GM18858 (cell line): ENCODE measurements at regions not wholly inside any gene's neighbourhood (a gene's known extent, or its start where the extent isn't known, plus 50 kb on each side); places are given as distances from the start of the nearest gene placed in this dataset.
"Not testable (repeated sequence)": the region's sequence is repeated elsewhere in the genome, so short reads cannot be mapped to it uniquely, and the experiment has no call there.

Source experiments
- ATAC-seq: cut with Tn5 transposase; IDR thresholded peaks from one replicate; pipeline ENCODE4 v1.9.1; 2021; ENCODE audit not compliant: unreplicated experiment

- no peak for ATAC-seq
Measured at GRCh38 chr18:3328532-3328931, 66.6 kb downstream of the MYL12B start.

GRCh38 chr18:3329471-3329870 lies 67.5 kb downstream of the MYL12B start:
- ATAC-seq, result no peak

GRCh38 chr18:3329872-3330271 lies 67.9 kb downstream of the MYL12B start:
- no peak for ATAC-seq

GRCh38 chr18:3330622-3331021 lies 68.7 kb downstream of the MYL12B start:
- no peak for ATAC-seq

GRCh38 chr18:3332376-3332775 lies 70.4 kb downstream of the MYL12B start:
- ATAC-seq, result no peak

- ATAC-seq, result no peak
Measured at GRCh38 chr18:3333056-3333720, 71.3 kb downstream of the MYL12B start.

GRCh38 chr18:3333721-3334386 lies 71.9 kb downstream of the MYL12B start:
- ATAC-seq, result no peak

- ATAC-seq, result no peak
Measured at GRCh38 chr18:3340015-3340681, 78.2 kb downstream of the MYL12B start.

GRCh38 chr18:3340682-3341097 lies 78.8 kb downstream of the MYL12B start:
- ATAC-seq, result no peak

- no peak for ATAC-seq
Measured at GRCh38 chr18:3342628-3343027, 80.7 kb downstream of the MYL12B start.

GRCh38 chr18:3345452-3345851 lies 83.5 kb downstream of the MYL12B start:
- ATAC-seq, result no peak

GRCh38 chr18:3345885-3346284 lies 84.0 kb downstream of the MYL12B start:
- ATAC-seq, result no peak

- ATAC-seq, result no peak
Measured at GRCh38 chr18:3346487-3346886, 84.6 kb downstream of the MYL12B start.

GRCh38 chr18:3347286-3347803 lies 85.4 kb downstream of the MYL12B start:
- ATAC-seq, result no peak

GRCh38 chr18:3348176-3348575 lies 86.2 kb downstream of the MYL12B start:
- no peak for ATAC-seq

GRCh38 chr18:3349046-3349841 lies 87.3 kb downstream of the MYL12B start:
- ATAC-seq, result not testable (repeated sequence)

GRCh38 chr18:3350021-3350420 lies 88.1 kb downstream of the MYL12B start:
- ATAC-seq, result no peak

GRCh38 chr18:3350566-3351527 lies 88.9 kb downstream of the MYL12B start:
- ATAC-seq, result no peak

- no peak for ATAC-seq
Measured at GRCh38 chr18:3354506-3354905, 92.6 kb downstream of the MYL12B start.

- ATAC-seq, result no peak
Measured at GRCh38 chr18:3356614-3357013, 93.4 kb upstream of the TGIF1 start.
